T-helper 2 cell (primary cell): ENCODE measurements at regions not wholly inside any gene's neighbourhood (a gene's known extent, or its start where the extent isn't known, plus 50 kb on each side); places are given as distances from the start of the nearest gene placed in this dataset.

Experiments used
- DNase-seq, 5 experiments: peaks; one replicate each; pipeline versions ENCODE4 v3.0.0 to v3.0.0-alpha.2; 2012 to 2022

- no peak for DNase-seq
These were observed 50.3 kb upstream of the TCF12 start for GRCh38 chr15:56868170-56868569.

GRCh38 chr15:56866803-56867202 lies 51.6 kb upstream of the TCF12 start:
- no peak for DNase-seq

- DNase-seq, result no peak
These were observed 60.6 kb upstream of the TCF12 start for GRCh38 chr15:56857828-56858227.

GRCh38 chr15:56856934-56857333 lies 61.5 kb upstream of the TCF12 start:
- no peak for DNase-seq

GRCh38 chr15:56844892-56845291 lies 73.6 kb upstream of the TCF12 start:
- DNase-seq, result no peak

GRCh38 chr15:56844471-56844870 lies 74.0 kb upstream of the TCF12 start:
- no peak for DNase-seq

GRCh38 chr15:56839641-56840040 lies 78.8 kb upstream of the TCF12 start:
- DNase-seq, result no peak

GRCh38 chr15:56839099-56839498 lies 79.3 kb upstream of the TCF12 start:
- DNase-seq, result peak in 1 of 5 experiments; percentile 15

- DNase-seq, result no peak
These were observed 80.4 kb upstream of the TCF12 start for GRCh38 chr15:56838085-56838484.

- DNase-seq, result no peak
These were observed 81.2 kb upstream of the TCF12 start for GRCh38 chr15:56837273-56837672.

GRCh38 chr15:56835718-56836171 lies 82.7 kb upstream of the TCF12 start:
- DNase-seq, result no peak

GRCh38 chr15:56832125-56832524 lies 86.3 kb upstream of the TCF12 start:
- no peak for DNase-seq

- DNase-seq, result no peak
These were observed 86.9 kb upstream of the TCF12 start for GRCh38 chr15:56831467-56832005.

GRCh38 chr15:56824175-56824574 lies 90.9 kb upstream of the ZNF280D start:
- no peak for DNase-seq

GRCh38 chr15:56821721-56822425 lies 88.6 kb upstream of the ZNF280D start:
- DNase-seq, result peak in 3 of 5 experiments; percentile 9 to 26 (median 14)

- DNase-seq, result no peak
These were observed 87.0 kb upstream of the ZNF280D start for GRCh38 chr15:56820333-56820732.

- DNase-seq, result no peak
These were observed 84.2 kb upstream of the ZNF280D start for GRCh38 chr15:56817321-56818080.

GRCh38 chr15:56816781-56817180 lies 83.5 kb upstream of the ZNF280D start:
- no peak for DNase-seq

GRCh38 chr15:56815247-56815646 lies 81.9 kb upstream of the ZNF280D start:
- peak in 1 of 5 experiments; percentile 50 for DNase-seq

- no peak for DNase-seq
These were observed 81.1 kb upstream of the ZNF280D start for GRCh38 chr15:56814429-56814828.

GRCh38 chr15:56813995-56814394 lies 80.7 kb upstream of the ZNF280D start:
- no peak for DNase-seq

- no peak for DNase-seq
These were observed 79.7 kb upstream of the ZNF280D start for GRCh38 chr15:56812961-56813360.

- no peak for DNase-seq
These were observed 78.9 kb upstream of the ZNF280D start for GRCh38 chr15:56812221-56812620.

- DNase-seq, result no peak
These were observed 78.3 kb upstream of the ZNF280D start for GRCh38 chr15:56811586-56811985.
